HepG2 (cell line): ENCODE measurements at regions not wholly inside any gene's neighbourhood (a gene's known extent, or its start where the extent isn't known, plus 50 kb on each side); places are given as distances from the start of the nearest gene placed in this dataset.

Experiments used
- ADNP ChIP-seq: sonication (generic); formaldehyde crosslinking; IDR thresholded peaks from 2 replicates; pipeline ENCODE4 v1.4.0; 2020; ENCODE audit warnings: missing genetic modification reagents
- ARHGAP35 ChIP-seq: sonication (generic); formaldehyde crosslinking; IDR thresholded peaks from 2 replicates; pipeline ENCODE4 v1.9.0; 2022; ENCODE audit warnings: mild to moderate bottlenecking, inconsistent platforms, moderate library complexity, missing genetic modification reagents, borderline replicate concordance
- CENPBD1 ChIP-seq: sonication (generic); formaldehyde crosslinking; IDR thresholded peaks from 2 replicates; pipeline ENCODE4 v1.8.0; 2022; ENCODE audit warnings: missing genetic modification reagents, low read depth, mild to moderate bottlenecking, borderline replicate concordance
- HNF4G ChIP-seq, 2 experiments: sonication (generic) in 1 of 2; formaldehyde crosslinking in 1 of 2; IDR thresholded peaks; 2 replicates each; pipeline versions ENCODE4 v1.4.0 to v1.6.1; 2011 to 2020; ENCODE audit warnings: borderline replicate concordance in 2 of 2, low read depth in 2 of 2, mild to moderate bottlenecking in 2 of 2, low read length in 1 of 2, missing genetic modification reagents in 1 of 2, moderate library complexity in 1 of 2
- HOXA5 ChIP-seq: sonication (generic); formaldehyde crosslinking; IDR thresholded peaks from 2 replicates; pipeline ENCODE4 v1.4.0; 2020; ENCODE audit warnings: missing genetic modification reagents
- MBNL3 ChIP-seq: fragments of 250-450 bp; sonication (Bioruptor Pico); conservative IDR thresholded peaks from 2 replicates; pipeline ENCODE4 v1.8.0; 2022; ENCODE audit warnings: mild to moderate bottlenecking, inconsistent platforms
- MNT ChIP-seq: fragments of 450-650 bp; IDR thresholded peaks from 2 replicates; pipeline ENCODE4 v1.6.1; 2016
- POLR2AphosphoS5 ChIP-seq: IDR thresholded peaks from 2 replicates; pipeline ENCODE4 v1.6.1; 2012; ENCODE audit warnings: low read depth, low read length
- REXO4 ChIP-seq: sonication (generic); formaldehyde crosslinking; IDR thresholded peaks from 2 replicates; pipeline ENCODE4 v1.8.0; 2022; ENCODE audit warnings: missing genetic modification reagents, mild to moderate bottlenecking, borderline replicate concordance
- RFXAP ChIP-seq: sonication (generic); formaldehyde crosslinking; IDR thresholded peaks from 2 replicates; pipeline ENCODE4 v1.4.0; 2020; ENCODE audit warnings: missing genetic modification reagents, borderline replicate concordance
- SOX6 ChIP-seq, 2 experiments: fragments of 450-650 bp in 1 of 2; sonication (generic) in 1 of 2; formaldehyde crosslinking in 1 of 2; IDR thresholded peaks; 2 replicates each; pipeline versions ENCODE4 v1.4.0 to v1.6.1; 2017 to 2020; ENCODE audit warnings: antibody characterized with exemption in 1 of 2, mild to moderate bottlenecking in 1 of 2, missing genetic modification reagents in 1 of 2
- SP5 ChIP-seq: IDR thresholded peaks from 2 replicates; pipeline ENCODE4 v1.6.1; 2016; ENCODE audit warnings: low read depth, borderline replicate concordance
- THYN1 ChIP-seq: sonication (generic); formaldehyde crosslinking; IDR thresholded peaks from 2 replicates; pipeline ENCODE4 v1.8.1; 2023; ENCODE audit warnings: low read depth, mild to moderate bottlenecking, moderate library complexity, missing genetic modification reagents, borderline replicate concordance
- TOE1 ChIP-seq: sonication (generic); formaldehyde crosslinking; IDR thresholded peaks from 2 replicates; pipeline ENCODE4 v1.4.0; 2020; ENCODE audit warnings: mild to moderate bottlenecking, missing genetic modification reagents
- UBTF ChIP-seq: sonication (generic); formaldehyde crosslinking; IDR thresholded peaks from 2 replicates; pipeline ENCODE4 v1.4.0; 2020; ENCODE audit warnings: mild to moderate bottlenecking, missing genetic modification reagents
- ZFX ChIP-seq: sonication (generic); formaldehyde crosslinking; IDR thresholded peaks from 2 replicates; pipeline ENCODE4 v1.4.0; 2020; ENCODE audit warnings: mild to moderate bottlenecking, low read depth, missing genetic modification reagents, moderate library complexity
- ZNF367 ChIP-seq: sonication (generic); formaldehyde crosslinking; IDR thresholded peaks from 2 replicates; pipeline ENCODE4 v1.4.0; 2020; ENCODE audit warnings: missing genetic modification reagents, borderline replicate concordance
- ZNF543 ChIP-seq: sonication (generic); formaldehyde crosslinking; IDR thresholded peaks from 2 replicates; pipeline ENCODE4 v1.4.0; 2020; ENCODE audit warnings: mild to moderate bottlenecking, missing genetic modification reagents
- ZNF652 ChIP-seq: IDR thresholded peaks from 2 replicates; pipeline ENCODE4 v1.6.1; 2016; ENCODE audit warnings: low read depth, borderline replicate concordance
- ZNF746 ChIP-seq: sonication (generic); formaldehyde crosslinking; IDR thresholded peaks from 2 replicates; pipeline ENCODE4 v1.8.0; 2022; ENCODE audit warnings: mild to moderate bottlenecking, missing genetic modification reagents
- ZNF768 ChIP-seq: sonication (generic); formaldehyde crosslinking; IDR thresholded peaks from 2 replicates; pipeline ENCODE4 v1.4.0; 2020; ENCODE audit warnings: missing genetic modification reagents
- ZNF773 ChIP-seq: sonication (generic); formaldehyde crosslinking; IDR thresholded peaks from 2 replicates; pipeline ENCODE4 v1.4.0; 2020; ENCODE audit warnings: missing genetic modification reagents, borderline replicate concordance
- ZNF788 ChIP-seq: sonication (generic); formaldehyde crosslinking; IDR thresholded peaks from 2 replicates; pipeline ENCODE4 v1.5.0; 2020; ENCODE audit warnings: mild to moderate bottlenecking, missing genetic modification reagents, borderline replicate concordance
- ZNF83 ChIP-seq: sonication (generic); formaldehyde crosslinking; IDR thresholded peaks from 2 replicates; pipeline ENCODE4 v1.4.0; 2020; ENCODE audit warnings: missing genetic modification reagents, mild to moderate bottlenecking, borderline replicate concordance

- TF ChIP-seq ZNF83 (CRISPR knock-in tag) (peak; percentile 93; the same call in 1 of the 2 replicates), HNF4G (IDR thresholded peaks at IDR 0.05; ENCODE audit: borderline replicate concordance, low read depth, low read length) (no peak), HNF4G (CRISPR knock-in tag; IDR thresholded peaks at IDR 0.05; ENCODE audit: borderline replicate concordance, low read depth) (no peak), RFXAP (CRISPR knock-in tag) (peak; percentile 92), ZFX (CRISPR knock-in tag) (peak; percentile 99), REXO4 (CRISPR knock-in tag) (0 out of 2 replicates have a peak, but pooled peaks have one; percentile 40), TOE1 (CRISPR knock-in tag) (0 out of 2 replicates have a peak, but pooled peaks have one; percentile 36), MNT (no peak), SOX6 (IDR thresholded peaks at IDR 0.05) (no peak), SOX6 (CRISPR knock-in tag; IDR thresholded peaks at IDR 0.05) (peak; percentile 58), ADNP (CRISPR knock-in tag) (no peak), THYN1 (CRISPR knock-in tag) (no peak), ZNF746 (CRISPR knock-in tag) (no peak), UBTF (peak; percentile 79; the same call in 1 of the 2 replicates), POLR2AphosphoS5 (peak; percentile 94), SP5 (CRISPR knock-in tag) (peak; percentile 45; the same call in 1 of the 2 replicates), ZNF788 (CRISPR knock-in tag) (peak; percentile 93), CENPBD1 (no peak), ZNF768 (CRISPR knock-in tag) (peak; percentile 70), ARHGAP35 (CRISPR knock-in tag) (0 out of 2 replicates have a peak, but pooled peaks have one; percentile 21), ZNF367 (CRISPR knock-in tag) (0 out of 2 replicates have a peak, but pooled peaks have one; percentile 72), MBNL3 (CRISPR knock-in tag) (no peak), HOXA5 (CRISPR knock-in tag) (peak; percentile 39; the same call in 1 of the 2 replicates), ZNF652 (CRISPR knock-in tag) (peak; percentile 17; the same call in 1 of the 2 replicates), ZNF543 (no peak; the same call in 1 of the 2 replicates), ZNF773 (CRISPR knock-in tag) (peak; percentile 81; the same call in 1 of the 2 replicates)
Measured at GRCh38 chr7:66493235-66494205, 135.2 kb upstream of the KCTD7 start (continued).
